Superior temporal gyrus (tissue), 1 donor: ENCODE measurements at regions not wholly inside any gene's neighbourhood (a gene's known extent, or its start where the extent isn't known, plus 50 kb on each side); places are given as distances from the start of the nearest gene placed in this dataset.

ENCODE experiments used
- DNase-seq: peaks from one replicate; pipeline ENCODE4 v3.0.0-alpha.2; 2016; ENCODE audit errors: extremely low spot score

DNA sequence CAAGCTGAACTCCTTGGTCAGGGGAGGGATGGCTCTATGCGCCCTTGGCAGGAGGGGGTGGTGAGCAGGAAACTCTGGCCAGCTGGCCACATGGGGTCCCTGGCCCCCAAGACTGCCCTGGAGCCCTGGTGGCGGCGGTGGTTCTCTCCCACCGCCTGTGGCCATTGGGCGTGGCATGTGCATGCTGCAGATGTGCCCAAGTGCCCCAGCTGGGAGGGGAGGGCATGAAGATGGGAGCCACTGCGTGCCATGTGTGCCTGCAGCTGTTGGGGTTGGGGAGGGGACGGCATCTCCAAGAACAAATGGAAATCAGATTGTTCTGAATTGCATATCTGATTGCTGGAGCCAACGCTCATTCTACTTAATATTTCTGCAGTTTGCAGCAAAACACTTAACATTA lies 115.7 kb upstream of the IGF1 start:
- no peak for DNase-seq

DNA sequence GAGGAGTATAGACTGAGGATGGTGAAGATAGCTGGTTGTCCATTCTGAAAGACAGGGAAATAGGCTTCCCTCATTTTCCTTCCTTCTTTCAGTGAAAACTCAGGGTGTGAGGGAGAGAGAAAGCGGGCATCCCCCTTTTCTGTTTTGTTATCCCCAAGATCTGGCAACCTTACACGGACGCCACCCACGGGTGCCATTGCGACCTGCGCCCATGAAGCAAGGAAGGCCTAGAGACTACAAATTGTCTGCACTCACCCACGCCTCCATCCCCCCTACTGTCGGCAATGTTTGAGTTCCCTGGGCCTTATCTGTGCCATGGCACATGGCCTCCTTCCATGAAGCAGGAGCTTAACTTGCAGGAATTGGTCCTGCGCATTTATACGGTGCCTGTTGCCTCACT lies 115.0 kb upstream of the IGF1 start:
- DNase-seq, result no peak

DNA sequence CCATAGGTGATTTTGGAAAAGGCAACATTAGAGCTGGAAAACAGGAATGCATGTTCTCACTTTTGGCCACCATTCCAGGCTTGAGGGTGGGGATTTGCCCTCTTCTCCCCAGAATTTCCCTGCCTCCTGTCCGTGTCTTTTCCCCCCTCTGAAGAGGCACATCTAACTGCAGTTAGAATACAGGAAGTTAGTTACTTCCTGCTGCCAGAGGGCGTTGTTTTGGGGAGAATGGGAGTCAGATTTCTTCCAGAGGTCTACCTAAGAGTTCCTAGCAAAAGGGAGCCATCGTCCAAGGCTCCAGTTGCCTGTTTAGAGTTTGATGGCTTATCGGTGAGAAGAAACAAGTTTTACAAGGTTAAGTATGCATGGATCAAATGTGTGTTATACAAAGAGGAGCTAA lies 112.8 kb upstream of the IGF1 start:
- no peak for DNase-seq

DNA sequence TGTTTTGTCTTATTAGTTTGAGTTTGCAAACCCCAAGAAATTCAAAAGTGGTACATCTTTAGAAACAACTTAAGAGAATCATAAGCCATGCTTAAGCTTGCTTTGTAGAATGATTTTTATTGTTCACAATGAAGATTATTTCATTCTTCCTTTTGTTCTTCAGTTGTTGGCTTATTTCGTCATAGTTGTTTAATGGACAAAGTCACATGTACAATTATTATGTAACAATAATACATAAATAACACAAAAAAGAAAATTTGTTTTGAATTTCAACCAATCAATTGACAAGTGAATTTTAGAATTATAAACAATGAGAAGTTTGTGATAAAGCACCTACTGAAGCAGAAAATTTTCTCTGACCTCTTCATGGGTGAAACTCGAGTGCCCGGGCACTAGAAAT lies 111.8 kb upstream of the IGF1 start:
- DNase-seq, result no peak

DNA sequence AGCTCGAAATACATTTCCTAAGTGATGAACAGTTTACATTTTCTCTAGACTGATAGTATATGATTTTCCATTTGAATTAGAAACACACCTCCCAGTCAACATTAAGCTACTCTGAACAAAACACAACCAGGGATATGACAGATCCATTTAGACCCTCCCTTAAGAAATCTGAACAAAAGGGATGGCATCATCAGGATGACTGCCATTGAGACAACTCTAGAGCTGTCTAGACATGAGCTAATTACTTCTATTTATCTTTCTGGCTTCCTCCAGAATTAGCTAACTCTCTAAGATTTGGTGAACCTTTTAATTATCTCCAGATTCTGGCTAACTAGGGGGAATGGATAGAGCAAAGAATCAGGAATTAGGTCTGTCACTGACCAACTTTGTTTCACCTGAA lies 92.9 kb upstream of the IGF1 start:
- no peak for DNase-seq

DNA sequence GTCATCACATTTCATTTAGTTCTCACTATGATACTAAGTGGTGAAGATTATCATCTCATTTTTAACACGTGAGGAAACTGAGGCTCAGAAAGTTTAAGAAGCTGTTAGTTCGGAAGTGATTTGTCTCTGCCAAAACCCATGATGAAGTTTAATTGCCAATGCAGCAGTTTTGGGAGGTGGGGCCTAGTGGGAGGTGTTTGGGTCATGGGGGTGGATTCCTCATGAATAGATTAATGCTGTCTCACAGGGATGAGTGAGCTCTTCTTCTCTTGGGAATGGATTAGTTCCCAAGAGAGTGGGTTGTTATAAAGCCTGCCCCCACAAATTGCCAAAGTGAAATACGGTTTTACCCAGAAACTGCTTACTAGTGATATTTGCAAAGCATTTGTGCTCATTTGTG lies 91.5 kb upstream of the IGF1 start:
- no peak for DNase-seq

DNA sequence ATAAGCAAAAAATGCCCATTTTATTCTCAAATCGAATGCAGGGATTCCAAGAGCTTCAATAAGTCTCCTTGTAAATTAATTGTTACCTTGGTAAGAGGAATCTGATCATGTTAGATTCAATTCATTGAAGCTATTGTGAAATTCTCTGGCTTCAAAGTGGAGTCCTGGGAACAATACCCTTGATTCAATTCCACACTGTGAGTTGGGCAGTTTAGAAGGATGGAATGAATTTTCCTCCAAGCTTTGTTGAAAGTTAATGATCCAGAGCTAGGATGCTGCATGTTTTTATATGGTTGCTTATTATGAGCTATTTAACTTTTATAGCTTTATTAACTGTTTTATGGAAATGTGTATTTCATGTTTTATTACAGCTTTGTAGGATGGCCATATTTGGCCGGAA lies 89.9 kb upstream of the IGF1 start:
- no peak for DNase-seq

DNA sequence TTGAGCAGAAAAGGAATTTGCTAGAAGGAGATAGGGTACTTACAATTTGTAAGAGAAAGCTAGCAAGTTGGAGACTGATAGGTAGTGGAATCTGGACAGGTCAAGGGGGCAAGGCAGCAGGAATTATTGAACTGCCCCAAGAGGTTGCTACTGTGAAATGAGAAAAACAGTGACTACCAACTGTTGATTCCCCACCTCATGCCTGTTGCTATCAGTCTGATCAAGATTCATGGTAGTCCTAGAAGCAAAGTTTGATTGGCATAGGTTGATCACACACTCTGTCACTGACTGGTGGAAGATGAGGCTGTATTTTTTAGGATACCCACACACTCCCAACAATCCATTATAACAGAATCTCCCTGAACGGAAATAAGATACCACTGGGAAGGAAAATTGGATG lies 89.4 kb upstream of the IGF1 start:
- DNase-seq, result no peak

DNA sequence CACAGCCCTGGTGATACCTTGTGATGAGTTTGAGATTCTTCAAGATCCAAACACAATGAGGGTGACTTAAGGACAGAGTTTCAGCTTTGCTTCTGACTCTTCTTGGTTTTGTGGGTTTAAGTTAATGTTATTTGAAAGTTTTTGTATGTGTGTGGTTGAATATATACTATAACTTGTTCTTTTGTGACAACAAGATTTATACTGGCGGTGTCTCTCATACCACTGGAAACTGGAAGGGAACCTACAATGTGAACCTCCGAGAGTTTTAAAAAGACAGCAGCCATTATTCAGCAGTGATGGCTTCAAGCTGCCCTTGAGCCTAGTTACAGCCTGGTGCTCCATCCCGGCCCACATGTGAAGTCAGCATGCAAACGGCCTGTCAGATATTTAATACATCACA lies 87.9 kb upstream of the IGF1 start:
- no peak for DNase-seq

DNA sequence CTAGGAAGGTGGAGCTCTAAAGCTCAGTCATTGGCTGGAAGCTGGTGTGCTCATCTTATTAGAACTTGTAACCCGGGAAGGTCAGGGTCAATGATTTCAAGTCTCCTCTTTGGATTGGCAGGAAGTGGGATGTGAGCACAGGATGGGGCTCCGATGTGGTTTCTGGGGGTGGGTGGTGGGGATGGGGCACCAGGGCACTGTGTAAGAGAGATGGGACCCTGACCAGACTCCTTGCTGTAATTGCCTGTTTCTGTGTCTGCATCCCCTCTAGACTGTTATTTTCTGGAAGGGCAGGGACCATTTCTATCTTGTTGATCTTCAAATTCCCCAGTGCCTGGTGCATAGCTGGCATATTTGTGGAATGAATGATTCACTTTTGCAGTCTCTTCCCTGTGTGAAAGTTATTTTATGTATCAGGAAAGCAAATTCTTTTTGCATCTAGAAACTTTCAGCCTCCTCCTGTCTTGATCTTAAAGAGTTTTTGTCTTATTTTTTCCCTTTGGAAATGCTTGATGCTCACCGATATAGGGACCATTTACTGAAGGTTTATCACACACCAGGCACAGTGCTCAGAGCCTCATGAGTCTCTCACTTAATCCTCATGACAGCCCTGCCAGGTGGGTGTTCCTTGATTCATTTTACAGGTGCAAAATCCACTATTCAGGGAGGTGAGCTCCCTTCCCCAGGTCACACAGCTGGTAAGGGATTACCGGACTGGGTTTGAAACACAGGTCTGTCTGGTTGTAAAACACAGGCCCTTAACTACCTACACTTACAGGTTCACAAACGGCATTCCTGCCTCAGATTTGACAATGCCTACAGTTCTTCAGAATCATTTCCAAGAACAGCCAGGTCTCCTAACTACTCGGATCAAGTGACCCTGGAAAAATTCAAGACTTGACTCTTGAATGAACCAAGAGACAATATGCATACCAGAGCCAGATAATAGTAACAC lies 86.9 kb upstream of the IGF1 start:
- DNase-seq, result no peak

DNA sequence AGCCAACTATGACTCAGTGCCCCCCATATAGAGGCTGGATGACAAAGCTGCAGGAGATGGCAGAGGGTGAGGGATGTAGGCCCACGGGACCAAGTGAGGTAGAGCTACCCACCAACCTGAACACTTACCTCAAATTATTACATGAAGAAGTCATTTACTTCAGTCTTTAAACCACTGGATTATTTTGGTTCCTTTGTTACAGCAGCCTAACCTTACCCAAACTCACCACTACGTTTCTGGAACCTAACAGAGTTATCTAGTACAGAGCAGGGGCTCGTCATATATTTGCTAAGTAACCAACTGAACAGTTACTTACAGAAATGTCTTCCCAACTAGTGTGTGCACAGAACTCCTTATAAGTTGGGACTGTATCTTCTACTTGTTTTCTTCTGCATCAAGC lies 85.2 kb upstream of the IGF1 start:
- DNase-seq, result no peak

DNA sequence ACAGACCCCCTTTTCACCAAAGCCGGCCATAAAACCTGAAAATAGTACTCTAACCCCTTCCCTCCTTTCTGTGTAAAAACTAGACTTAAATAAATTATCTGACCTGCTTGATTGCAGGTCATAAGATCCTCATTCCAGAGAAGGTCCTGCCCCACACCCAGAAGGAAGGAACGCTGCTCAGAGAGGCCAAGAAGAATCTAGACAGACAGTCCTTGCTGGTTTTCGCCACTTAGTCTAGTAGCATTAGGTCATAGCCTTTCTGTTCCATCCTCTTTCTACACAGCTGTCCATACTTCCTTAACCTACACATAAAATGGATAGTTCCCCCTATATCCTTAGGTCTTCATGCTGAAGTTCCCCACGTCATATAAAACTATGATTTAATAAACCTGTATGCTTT lies 83.7 kb upstream of the IGF1 start:
- DNase-seq, result no peak

DNA sequence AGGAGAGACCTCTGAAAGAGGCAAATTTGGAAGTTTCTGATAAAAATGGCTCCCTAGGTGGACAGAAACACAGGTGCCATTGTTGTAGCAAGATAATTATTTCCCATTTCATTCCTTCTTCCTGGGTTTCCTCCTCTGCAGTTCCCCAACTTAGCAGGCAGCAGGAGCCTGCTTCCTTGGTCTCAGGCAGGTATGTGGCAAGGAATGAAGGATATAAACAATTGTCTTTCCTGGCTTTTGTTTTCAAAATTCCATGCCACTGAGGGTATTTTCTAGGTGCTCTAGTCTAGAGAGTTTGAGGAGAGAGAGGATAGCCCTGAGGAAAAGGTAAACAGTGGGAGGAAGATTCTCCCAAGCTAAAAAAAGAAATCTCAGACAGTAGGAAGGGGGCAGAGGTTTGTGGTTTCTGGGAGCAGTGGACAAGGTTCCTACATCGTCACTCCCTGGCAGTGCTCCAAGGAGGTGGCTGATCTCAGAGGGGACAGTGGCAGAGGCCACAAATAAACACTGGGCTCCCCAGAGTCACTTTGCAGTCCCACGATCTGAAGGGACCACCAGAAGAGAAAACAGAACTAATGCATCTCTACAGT lies 82.6 kb upstream of the IGF1 start:
- DNase-seq, result no peak

DNA sequence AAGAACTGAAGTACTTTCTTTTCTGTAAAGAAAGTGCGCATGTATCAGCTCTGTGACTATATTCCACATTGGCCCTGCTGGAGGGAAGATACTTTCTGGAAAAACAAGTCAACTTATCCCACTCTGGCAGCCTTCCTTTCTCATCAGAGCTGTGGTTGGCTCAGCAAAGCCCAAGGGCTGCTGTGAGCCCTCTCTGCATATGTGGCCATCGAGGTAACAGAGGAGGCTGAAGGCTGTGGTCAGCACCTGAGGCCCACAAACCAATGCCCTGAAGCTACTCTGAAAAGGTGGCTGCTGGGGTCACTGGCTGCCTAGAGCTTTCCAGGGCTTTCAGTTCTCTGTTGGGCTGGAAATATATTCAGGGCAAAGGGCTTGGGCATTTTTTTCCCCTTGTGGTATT lies 70.8 kb upstream of the IGF1 start:
- DNase-seq, result no peak

DNA sequence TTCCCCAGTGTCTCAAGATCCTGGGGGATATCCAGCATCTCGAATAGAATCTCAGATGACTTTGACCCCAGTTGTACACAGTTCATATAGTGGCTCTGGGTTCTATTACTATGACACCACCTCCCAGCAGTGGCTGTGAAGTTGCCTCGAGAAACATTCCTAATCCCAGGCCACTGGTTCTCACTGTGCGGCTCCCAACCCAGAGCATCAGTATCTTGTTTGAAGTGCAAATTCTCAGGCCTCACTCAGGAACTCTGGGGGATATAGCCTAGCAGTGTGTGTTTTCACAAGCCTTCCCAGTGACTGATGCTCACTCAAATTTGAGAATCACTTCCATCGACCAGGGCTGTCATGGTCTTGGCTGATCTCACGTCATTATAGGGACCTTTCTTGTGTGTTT lies 69.3 kb upstream of the IGF1 start:
- DNase-seq, result no peak

DNA sequence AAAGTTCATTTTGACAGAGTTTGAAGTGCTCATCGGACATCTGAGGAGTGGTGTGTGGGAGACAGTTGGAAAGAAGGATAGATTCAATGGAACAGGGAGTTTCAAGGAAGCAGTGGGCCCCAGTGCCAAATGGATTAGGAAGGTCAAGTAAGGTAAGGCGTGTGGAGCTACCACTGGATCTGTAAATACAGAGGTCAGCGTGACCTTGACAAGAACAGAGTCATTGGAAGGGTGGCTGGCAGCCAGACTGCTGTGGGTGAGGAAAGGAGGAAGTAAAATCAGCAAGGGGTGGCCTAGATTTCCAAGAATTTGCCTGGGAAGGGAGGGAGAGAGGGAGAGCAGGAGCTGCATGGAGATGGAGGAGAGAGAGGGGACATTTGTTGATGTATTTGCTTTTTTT lies 68.2 kb upstream of the IGF1 start:
- DNase-seq, result no peak

DNA sequence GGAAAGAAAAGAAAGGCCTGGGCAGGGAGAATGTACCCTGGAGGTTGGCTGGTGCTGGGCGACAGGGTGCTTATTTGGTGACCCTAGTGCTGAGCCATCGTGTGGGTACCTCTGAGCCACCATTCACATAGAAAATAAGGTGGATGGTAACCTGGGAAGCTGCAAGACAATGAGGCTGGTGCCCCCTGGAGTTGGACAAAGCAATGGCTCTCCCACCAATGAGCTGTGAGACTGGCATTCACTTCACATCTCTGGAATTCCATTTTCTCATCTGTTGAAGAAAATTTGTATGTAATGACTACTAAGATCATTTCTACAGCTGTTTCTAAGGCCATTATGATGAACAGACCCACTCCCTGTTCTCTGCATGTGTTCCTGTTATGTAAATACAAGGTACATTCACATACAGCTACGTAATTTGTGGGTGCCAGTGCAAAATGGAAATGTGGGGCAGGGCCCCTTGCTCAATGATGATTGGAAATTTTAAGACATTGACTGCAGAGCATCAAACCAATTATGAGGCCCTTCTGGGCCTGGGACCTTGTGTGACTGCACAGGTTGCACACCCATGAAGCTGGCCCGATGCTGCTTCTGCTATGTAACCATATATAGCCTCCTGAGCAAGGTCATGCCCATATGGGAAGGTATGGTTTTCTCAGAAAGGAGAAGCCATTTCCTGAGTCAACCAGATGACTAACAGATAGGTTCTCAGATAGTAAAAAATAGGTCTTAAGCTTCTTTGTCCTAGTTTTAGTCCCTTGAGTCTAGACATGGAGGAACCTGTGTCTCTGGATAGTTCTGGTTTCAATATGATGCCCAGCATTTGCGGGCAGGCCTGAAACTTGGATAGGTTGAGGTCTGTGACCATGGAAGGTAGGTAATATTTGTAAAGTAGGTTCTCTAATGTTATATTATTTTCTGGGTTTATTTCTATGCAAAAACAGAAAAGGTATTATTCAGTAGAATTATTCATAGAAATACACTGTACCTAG lies 63.4 kb upstream of the IGF1 start:
- no peak for DNase-seq

DNA sequence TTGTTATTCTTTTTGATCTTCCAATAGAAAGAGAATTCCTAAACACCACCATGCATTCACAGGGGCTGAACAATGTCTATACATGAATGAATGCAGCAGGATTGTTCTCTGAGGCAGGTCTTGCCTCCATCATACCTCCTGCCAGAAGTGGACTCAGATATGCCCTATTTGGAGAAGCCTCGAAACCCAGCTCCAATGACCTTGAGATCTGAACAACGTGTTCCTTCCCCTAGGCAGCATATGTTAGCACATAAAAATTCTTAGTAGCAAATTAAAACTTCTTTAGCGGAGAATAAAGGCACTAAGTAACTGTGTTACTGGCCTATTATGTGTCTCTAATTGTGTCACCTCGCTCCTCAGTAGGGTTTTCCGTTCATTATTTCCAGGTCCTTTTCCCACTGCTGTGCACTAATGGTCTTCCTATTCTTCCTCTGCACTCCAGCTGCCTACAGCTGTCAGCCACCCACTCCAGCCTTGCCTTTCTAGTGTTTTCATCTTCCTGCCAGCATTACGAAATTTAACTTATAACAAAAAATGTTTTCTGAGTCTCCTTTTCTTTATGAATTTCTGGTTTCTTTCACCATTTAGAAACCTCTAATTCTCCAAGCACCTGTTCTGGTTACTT lies 62.6 kb upstream of the IGF1 start:
- DNase-seq, result no peak

DNA sequence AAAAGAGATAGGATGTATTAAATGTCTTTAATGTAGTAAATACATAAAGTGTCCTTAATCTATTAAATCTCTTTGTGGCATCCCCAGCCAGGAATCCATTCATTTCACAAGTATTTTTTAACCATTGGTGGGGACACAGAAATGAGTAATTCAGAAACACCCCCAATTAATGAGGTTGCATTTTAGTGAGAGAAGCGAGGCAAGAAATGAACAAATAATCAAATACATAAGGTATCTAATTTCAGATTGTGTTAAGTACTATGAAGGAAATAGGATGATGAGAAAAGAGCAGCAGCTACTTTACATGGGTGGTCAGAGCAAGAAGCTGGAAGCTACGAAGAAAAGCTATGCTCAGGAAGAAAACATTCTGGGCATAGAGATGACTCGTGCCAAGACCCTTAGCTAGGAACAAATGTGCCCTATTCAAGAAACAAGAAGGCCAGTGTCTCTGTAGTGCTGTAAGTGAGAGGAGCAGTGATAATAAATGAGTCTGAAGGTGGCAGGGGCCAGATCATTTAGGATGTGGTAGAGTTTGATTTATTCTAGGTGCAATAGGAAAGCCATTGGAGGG lies 60.5 kb upstream of the IGF1 start:
- DNase-seq, result no peak

DNA sequence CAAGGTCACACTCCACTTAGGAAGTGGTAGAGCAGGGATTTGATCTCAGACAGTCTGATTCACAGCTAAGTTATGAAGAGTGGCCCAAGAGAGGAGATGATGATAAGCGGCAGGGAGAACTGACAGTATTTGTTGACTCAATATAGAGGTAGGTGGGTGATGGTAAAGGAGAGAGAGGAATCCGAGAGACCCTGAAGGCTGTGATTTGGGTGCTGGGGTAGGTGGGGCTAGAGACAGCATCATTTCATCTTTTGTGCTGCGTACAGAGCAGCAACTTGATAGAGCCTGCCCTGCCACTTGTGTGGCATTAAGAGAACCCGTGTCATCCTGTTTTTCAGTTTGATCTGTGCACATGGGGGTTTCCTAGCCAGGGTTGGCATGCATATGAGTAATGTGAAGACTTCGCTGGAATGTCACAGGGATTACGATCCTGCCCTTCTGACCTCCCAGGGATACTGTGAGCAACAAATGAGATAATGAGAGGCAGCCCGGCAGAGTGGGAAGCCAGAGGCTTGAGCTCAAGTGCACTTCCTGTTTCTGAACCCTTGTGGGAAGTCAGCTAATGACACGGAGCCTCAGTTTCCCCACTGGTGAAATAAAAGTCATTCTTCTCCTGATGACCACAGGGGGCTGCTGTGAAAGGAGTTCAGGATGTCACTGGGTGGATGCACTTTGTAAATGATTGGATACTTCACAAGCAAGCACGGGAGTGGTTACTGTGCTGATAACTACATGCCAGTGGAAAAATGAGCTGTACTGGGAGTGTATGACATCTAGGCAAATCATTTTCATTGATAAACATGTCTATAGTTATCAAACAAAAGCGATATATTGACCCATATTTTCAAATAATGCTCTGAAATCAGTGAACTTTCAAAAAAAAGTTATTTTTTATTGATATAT lies 59.5 kb upstream of the IGF1 start:
- no peak for DNase-seq

DNA sequence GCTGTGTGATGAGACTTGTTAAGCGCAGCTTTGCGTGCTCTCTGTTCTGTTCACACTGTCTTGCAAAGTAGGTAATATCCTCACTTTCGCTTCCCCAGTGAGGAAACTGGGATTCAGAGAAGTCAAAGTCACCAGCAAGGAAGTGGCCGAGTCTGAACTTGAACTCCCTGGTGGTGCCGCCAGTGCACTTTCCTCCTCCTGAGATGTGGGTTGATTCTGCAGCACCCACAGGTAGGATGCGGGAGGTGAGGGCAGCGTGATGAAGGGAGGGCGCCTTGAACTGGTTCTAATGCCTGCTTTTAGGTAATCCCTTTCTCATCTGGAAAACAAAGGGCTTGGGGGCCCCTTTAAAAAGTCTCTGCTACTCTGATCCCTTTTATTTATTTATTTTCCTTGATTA lies 54.9 kb upstream of the IGF1 start:
- no peak for DNase-seq
